COR-L47 (cell line): ENCODE measurements at regions not wholly inside any gene's neighbourhood (a gene's known extent, or its start where the extent isn't known, plus 50 kb on each side); places are given as distances from the start of the nearest gene placed in this dataset.
"Not testable (repeated sequence)": the region's sequence is repeated elsewhere in the genome, so short reads cannot be mapped to it uniquely, and the experiment has no call there.

Source experiments
- DNase-seq: peaks from one replicate; lab custom pipeline; 2025; lab: John Stamatoyannopoulos, UW

- DNase-seq, result not testable (repeated sequence)
Observed at GRCh38 chr2:63739180-63739579, 102.5 kb upstream of the UGP2 start.

- no peak for DNase-seq
Observed at GRCh38 chr2:63740020-63740419, 101.7 kb upstream of the UGP2 start.

- no peak for DNase-seq
Observed at GRCh38 chr2:63740943-63741342, 100.8 kb upstream of the UGP2 start.

- no peak for DNase-seq
Observed at GRCh38 chr2:63741884-63742579, 99.7 kb upstream of the UGP2 start.

- no peak for DNase-seq
Observed at GRCh38 chr2:63742580-63742976, 99.1 kb upstream of the UGP2 start.

GRCh38 chr2:63743170-63743981 lies 98.3 kb upstream of the UGP2 start:
- no peak for DNase-seq

GRCh38 chr2:63743982-63744966 lies 97.4 kb upstream of the UGP2 start:
- no peak for DNase-seq

GRCh38 chr2:63746548-63746947 lies 95.1 kb upstream of the UGP2 start:
- not testable (repeated sequence) for DNase-seq

GRCh38 chr2:63751901-63752300 lies 89.8 kb upstream of the UGP2 start:
- no peak for DNase-seq

- no peak for DNase-seq
Observed at GRCh38 chr2:63755216-63755615, 86.5 kb upstream of the UGP2 start.

GRCh38 chr2:63755965-63756364 lies 85.7 kb upstream of the UGP2 start:
- no peak for DNase-seq

- no peak for DNase-seq
Observed at GRCh38 chr2:63763391-63763941, 78.2 kb upstream of the UGP2 start.

- DNase-seq, result no peak
Observed at GRCh38 chr2:63764630-63765029, 77.1 kb upstream of the UGP2 start.

- no peak for DNase-seq
Observed at GRCh38 chr2:63765117-63765516, 76.6 kb upstream of the UGP2 start.

GRCh38 chr2:63767307-63767706 lies 74.4 kb upstream of the UGP2 start:
- no peak for DNase-seq

GRCh38 chr2:63768051-63768450 lies 73.6 kb upstream of the UGP2 start:
- DNase-seq, result no peak

GRCh38 chr2:63769915-63770314 lies 71.8 kb upstream of the UGP2 start:
- DNase-seq, result no peak

GRCh38 chr2:63772061-63772460 lies 69.6 kb upstream of the UGP2 start:
- DNase-seq, result no peak

GRCh38 chr2:63775191-63775590 lies 66.5 kb upstream of the UGP2 start:
- DNase-seq, result no peak

- DNase-seq, result no peak
Observed at GRCh38 chr2:63776382-63776781, 65.3 kb upstream of the UGP2 start.

GRCh38 chr2:63777816-63778215 lies 63.9 kb upstream of the UGP2 start:
- no peak for DNase-seq

GRCh38 chr2:63778391-63778790 lies 63.3 kb upstream of the UGP2 start:
- DNase-seq, result no peak
